ENCODE measurements at regions not wholly inside any gene's neighbourhood (a gene's known extent, or its start where the extent isn't known, plus 50 kb on each side); places are given as distances from the start of the nearest gene placed in this dataset.

DNA sequence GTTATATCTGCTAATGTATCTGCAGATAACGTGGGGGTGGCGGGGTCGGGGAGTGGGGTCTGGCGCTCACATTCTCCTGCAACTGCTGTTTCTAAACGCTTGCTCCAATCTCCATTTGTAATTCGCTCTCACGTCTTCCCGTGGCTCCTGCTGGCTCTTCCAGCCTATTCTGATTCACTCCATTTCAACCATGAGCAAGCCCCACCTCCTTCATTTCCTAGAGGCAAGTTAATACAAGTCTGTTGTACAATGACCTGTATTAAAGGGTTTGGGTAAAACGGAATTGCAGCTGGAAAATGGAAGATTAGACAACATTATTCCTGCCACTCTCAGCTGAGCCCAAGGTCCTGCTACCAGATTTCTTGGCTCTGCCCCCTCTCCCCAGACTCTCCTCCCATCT is 132.3 kb downstream of the CSNK2A3 start:
- no peaks in the 10 kb centered on the region for H3K9me3 Mint-ChIP-seq
- DNase-seq (no peak), ATAC-seq (replicated peaks in 1 of 2) (no peak)
- H3K36me3 Mint-ChIP-seq (ENCODE audit: insufficient read depth in 2 of 2): no peaks in the 10 kb centered on the region
- H3K4me1 Mint-ChIP-seq (ENCODE audit: low read depth): no peaks in the 10 kb centered on the region
- H3K27ac Mint-ChIP-seq: no peak overlapping the region
- H3K27me3 Mint-ChIP-seq (ENCODE audit: low read depth): no peaks in the 10 kb centered on the region
- no peak overlapping the region for H3K4me3 Mint-ChIP-seq

DNA sequence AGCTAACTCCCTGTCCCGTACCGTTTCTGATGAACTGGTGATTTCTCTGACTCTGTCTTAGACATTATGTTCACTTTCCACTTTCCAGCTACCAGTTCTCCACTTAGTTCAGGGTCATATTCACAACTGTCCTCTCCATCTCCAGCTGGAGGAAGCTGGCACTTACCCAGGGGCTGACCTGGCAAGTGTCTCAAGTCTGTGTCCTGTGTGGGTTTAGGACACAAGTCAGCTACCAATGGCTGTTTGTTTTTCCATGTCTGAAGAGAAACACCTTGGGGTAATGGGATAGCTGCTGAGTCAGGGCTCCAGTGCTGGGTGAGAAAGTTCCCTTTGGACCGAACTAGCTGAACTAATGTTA is 134.4 kb downstream of the CSNK2A3 start:
- DNase-seq (no peak), ATAC-seq (replicated peaks in 1 of 2) (no peak)
- Mint-ChIP-seq H3K9me3 (no peaks in the 10 kb centered on the region), H3K27me3 (ENCODE audit: low read depth) (no peaks in the 10 kb centered on the region), H3K27ac (no peak overlapping the region), H3K36me3 (ENCODE audit: insufficient read depth in 2 of 2) (no peaks in the 10 kb centered on the region), H3K4me1 (ENCODE audit: low read depth) (no peaks in the 10 kb centered on the region), H3K4me3 (no peak overlapping the region)

DNA sequence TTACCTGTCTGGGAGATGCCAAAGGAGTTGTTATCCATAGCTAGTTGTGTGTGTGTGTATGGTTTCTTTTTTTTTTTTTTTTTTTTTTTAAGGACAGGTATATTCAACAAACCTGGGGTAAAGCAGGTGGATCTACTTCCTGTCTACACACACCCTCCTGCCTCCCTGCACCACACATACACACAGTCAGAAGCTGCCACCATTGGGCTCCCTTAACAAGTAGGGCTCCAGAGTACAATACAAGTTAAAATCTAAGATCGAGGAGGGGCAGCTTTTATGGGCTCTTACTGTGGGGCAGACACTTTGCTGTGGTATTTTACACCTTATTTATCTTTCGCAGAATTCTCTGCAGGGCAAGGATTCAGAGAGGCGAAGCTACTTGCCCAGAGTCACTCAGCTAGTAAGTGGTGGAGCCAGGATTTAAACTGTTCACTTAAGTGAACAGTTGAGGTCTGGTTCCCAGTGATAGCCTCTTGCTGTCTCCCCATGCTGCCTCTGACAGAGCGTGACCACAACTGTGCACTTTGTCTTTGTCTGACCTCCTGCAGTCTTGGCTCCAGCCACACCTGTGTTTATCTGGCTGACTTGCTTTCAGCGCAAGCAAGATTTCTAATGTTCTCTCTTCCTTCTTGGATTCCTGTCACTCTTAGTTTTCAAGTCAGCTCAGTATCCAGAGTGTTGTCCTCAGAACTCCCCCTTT is 135.0 kb downstream of the CSNK2A3 start:
- DNase-seq (no peak), ATAC-seq (replicated peaks in 1 of 2) (no peak)
- Mint-ChIP-seq H3K36me3 (ENCODE audit: insufficient read depth in 2 of 2) (no peaks in the 10 kb centered on the region), H3K27me3 (ENCODE audit: low read depth) (no peaks in the 10 kb centered on the region), H3K9me3 (no peaks in the 10 kb centered on the region), H3K4me3 (no peak overlapping the region), H3K4me1 (ENCODE audit: low read depth) (no peaks in the 10 kb centered on the region), H3K27ac (no peak overlapping the region)

DNA sequence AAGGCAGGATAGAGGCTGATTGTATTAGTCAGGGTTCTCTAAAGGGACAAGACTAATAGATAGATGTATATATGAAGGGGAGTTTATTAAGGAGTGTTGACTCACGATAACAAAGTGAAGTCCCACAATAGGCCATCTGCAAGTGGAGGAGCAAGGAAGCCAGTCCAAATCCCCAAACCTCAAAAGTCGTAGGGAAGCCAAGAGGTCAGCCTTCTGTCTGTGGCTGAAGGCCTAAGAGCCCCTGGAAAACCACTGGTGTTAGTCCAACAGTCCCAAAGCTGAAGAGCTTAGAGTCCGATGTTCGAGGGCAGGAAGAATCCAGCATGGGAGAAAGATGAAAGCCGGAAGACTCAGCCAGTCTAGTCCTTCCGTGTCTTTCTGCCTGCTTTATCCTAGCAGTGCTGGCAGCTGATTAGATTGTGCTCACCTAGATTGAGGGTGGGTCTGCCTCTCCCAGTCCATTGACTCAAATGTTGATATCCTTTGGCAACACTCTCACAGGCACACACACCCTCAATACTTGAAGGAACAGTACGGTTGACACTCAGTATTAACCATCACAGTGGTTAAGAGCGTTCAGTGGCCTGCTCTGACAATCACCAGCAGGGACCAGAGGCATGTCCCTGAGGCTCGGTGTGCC is 135.6 kb downstream of the CSNK2A3 start:
- ATAC-seq (replicated peaks in 1 of 2) (no peak), DNase-seq (no peak)
- H3K36me3 Mint-ChIP-seq (ENCODE audit: insufficient read depth in 2 of 2): no peaks in the 10 kb centered on the region
- H3K27ac Mint-ChIP-seq: no peak overlapping the region
- no peaks in the 10 kb centered on the region for H3K9me3 Mint-ChIP-seq
- no peak overlapping the region for H3K4me3 Mint-ChIP-seq
- no peaks in the 10 kb centered on the region for H3K27me3 Mint-ChIP-seq (ENCODE audit: low read depth)
- no peaks in the 10 kb centered on the region for H3K4me1 Mint-ChIP-seq (ENCODE audit: low read depth)

DNA sequence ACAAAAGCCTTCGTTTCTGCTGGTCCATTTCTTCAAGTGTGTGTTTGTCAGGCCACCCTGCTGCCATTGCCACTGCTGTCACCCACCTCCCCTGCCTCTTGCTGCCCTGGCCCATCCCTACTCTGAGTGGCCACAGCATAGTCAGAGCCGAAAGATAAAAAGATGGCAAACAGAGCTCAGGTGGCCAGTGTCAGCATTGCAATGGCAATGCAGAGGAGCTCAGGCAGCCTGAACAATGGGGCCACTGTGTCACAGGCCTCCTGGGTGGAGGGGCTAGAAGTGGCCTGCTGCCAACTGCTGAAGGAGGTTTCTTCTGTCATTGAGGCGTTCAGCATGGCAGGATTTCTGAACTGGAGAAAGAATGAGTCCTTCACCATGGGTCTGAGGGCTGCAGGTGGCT is 137.1 kb downstream of the CSNK2A3 start:
- Mint-ChIP-seq H3K27ac (no peak overlapping the region), H3K4me1 (ENCODE audit: low read depth) (no peaks in the 10 kb centered on the region), H3K36me3 (ENCODE audit: insufficient read depth in 2 of 2) (no peaks in the 10 kb centered on the region), H3K4me3 (no peak overlapping the region), H3K9me3 (no peaks in the 10 kb centered on the region), H3K27me3 (ENCODE audit: low read depth) (no peaks in the 10 kb centered on the region)
- ATAC-seq (replicated peaks in 1 of 2) (no peak), DNase-seq (no peak)

DNA sequence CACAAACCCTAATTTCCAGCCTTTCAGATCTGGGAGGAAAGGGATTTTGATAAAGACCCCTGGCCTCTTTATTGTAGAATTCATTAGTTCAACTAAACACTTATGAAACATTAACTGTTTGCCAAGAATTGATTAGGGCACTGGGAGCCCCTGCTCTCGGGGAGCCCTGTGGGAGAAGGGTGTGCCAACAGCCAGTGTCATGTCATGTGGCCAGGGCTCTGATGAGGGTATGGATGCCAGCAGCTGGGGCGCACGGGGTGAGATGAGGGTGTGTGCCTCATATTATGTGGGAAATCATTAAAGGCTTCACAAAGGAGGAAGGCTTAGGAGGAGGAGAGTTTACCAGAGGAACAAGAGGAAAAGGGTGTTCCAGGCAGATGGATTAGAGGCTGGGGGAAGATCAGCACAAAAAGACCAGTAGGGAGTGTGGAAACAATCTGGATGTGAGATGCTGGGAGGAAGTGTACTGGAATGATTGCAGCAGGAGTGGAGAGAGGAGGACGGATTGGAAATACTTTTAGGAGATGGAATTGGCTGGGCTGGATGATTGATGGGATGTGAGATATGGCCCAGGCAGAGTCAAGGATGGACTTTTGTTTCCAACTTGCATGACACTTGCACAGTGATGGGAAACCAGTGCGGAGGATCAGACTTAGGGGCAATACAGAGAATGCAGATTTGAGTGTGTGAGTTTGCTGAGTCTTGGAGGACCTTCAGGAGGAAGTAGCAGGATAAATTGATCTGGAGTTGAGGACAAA is 137.8 kb downstream of the CSNK2A3 start:
- ATAC-seq (replicated peaks in 1 of 2) (no peak), DNase-seq (no peak)
- Mint-ChIP-seq H3K27me3 (ENCODE audit: low read depth) (no peaks in the 10 kb centered on the region), H3K4me3 (no peak overlapping the region), H3K9me3 (no peaks in the 10 kb centered on the region), H3K4me1 (ENCODE audit: low read depth) (no peaks in the 10 kb centered on the region), H3K36me3 (ENCODE audit: insufficient read depth in 2 of 2) (no peaks in the 10 kb centered on the region), H3K27ac (no peak overlapping the region)

DNA sequence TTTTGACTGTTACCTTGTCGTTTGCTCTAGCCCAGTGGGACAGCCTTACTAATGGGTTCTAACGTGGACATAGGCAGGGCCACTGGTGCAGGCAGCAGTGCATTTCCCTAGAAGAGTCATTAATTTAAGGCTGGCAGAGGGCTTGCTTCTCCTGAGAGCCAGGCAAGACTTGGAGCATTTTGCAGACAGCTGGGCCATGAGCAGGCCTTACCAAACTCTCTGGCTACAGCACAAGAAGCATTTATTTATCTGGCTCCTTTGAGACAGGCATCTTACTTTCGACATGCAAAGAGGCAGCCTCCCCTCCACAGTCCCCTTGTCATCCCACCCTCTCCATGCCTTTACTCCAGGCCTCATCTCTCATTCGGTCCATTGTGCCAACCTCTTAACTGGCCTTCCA is 139.9 kb downstream of the CSNK2A3 start:
- no peaks in the 10 kb centered on the region for H3K36me3 Mint-ChIP-seq (ENCODE audit: insufficient read depth in 2 of 2)
- ATAC-seq (replicated peaks in 1 of 2) (no peak), DNase-seq (no peak)
- H3K27ac Mint-ChIP-seq: no peak overlapping the region
- no peak overlapping the region for H3K4me3 Mint-ChIP-seq
- no peaks in the 10 kb centered on the region for H3K9me3 Mint-ChIP-seq
- H3K4me1 Mint-ChIP-seq (ENCODE audit: low read depth): no peaks in the 10 kb centered on the region
- no peaks in the 10 kb centered on the region for H3K27me3 Mint-ChIP-seq (ENCODE audit: low read depth)

DNA sequence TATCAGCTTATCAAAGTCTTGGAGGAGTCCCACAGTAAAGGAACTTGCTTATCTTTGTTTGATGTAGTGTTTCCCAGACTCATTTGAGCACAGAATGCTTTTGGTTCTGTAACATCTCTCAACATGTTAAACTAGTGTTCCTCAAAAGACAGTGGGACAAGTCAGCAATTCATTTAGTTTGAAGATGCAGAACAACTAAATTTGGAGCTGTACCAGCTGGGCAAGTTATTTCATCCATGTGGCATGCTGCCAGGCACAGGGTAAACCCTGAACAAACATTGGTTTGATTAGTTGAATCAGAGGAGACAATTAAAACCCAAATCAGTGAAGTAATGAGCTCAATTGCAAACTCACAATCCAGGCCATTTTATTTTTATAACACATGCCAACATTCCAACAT is 141.2 kb downstream of the CSNK2A3 start:
- ATAC-seq (replicated peaks in 1 of 2) (no peak), DNase-seq (no peak)
- Mint-ChIP-seq H3K36me3 (ENCODE audit: insufficient read depth in 2 of 2) (no peaks in the 10 kb centered on the region), H3K27me3 (ENCODE audit: low read depth) (no peaks in the 10 kb centered on the region), H3K27ac (no peak overlapping the region), H3K9me3 (no peaks in the 10 kb centered on the region), H3K4me1 (ENCODE audit: low read depth) (no peaks in the 10 kb centered on the region), H3K4me3 (no peak overlapping the region)

DNA sequence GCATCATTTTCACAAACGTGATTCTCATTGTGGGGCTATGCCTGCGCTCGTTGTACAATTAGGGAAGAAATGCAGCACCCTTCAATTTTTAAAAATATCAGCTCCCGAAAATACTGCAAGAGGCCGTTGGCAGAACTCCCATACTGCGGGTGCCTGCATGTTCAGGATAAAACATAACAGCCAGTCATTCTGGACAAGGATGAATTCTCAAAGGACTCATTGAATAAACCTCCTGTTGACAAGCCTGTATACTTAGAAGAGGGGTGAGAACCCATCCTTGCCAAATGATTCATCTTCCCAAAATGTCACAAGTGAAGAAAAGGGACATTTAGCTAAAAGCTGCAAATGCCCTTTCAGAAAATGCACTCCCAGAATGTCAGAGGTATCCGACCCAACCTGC is 141.9 kb downstream of the CSNK2A3 start:
- ATAC-seq (replicated peaks in 1 of 2) (no peak), DNase-seq (no peak)
- no peaks in the 10 kb centered on the region for H3K36me3 Mint-ChIP-seq (ENCODE audit: insufficient read depth in 2 of 2)
- H3K4me3 Mint-ChIP-seq: no peak overlapping the region
- H3K27me3 Mint-ChIP-seq (ENCODE audit: low read depth): peaks cover 6% of the 10 kb centered on the region
- no peak overlapping the region for H3K27ac Mint-ChIP-seq
- H3K9me3 Mint-ChIP-seq: no peaks in the 10 kb centered on the region
- no peaks in the 10 kb centered on the region for H3K4me1 Mint-ChIP-seq (ENCODE audit: low read depth)

DNA sequence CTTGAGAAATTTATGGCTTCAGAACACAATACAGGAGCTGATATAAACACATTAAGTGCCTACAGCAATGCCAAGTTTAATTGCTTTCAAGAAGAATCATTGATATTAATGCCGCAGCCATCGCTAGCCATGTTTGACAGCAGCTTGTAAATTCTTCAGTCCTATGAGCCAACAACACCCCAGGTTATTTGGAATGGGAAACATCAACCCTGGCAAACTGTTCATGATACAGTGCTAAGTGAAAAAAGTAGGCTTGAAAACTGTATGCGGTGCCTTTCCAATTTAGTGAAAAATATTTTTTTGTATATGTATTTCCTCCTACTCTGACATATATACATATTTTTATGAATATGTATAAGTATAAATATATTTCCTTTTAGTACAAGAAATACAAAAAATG is 142.6 kb downstream of the CSNK2A3 start:
- Mint-ChIP-seq H3K4me1 (ENCODE audit: low read depth) (no peaks in the 10 kb centered on the region), H3K27ac (no peak overlapping the region), H3K27me3 (ENCODE audit: low read depth) (peaks cover 7% of the 10 kb centered on the region), H3K4me3 (no peak overlapping the region), H3K36me3 (ENCODE audit: insufficient read depth in 2 of 2) (no peaks in the 10 kb centered on the region), H3K9me3 (no peaks in the 10 kb centered on the region)
- no peak for ATAC-seq (replicated peaks in 1 of 2)
- no peak for DNase-seq

DNA sequence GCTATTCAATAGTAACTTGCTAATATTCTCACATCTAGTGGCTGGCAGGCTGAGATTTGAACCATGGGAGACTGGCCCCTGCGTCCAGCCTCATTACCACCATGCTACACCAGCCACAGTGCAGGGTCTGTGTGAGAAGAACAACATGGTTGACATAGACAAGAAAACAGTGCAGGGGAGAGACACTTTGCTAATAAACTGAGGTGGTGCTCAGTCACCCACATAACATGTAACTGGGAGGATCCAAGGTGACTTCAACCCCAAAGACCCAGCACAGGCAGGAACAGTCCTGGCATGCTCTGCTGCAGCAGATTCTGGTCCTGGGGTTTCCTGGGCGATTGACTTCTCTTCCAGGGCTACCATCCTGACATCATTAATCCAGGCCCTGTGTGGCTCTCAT is 143.1 kb downstream of the CSNK2A3 start:
- Mint-ChIP-seq H3K36me3 (ENCODE audit: insufficient read depth in 2 of 2) (no peaks in the 10 kb centered on the region), H3K27ac (no peak overlapping the region), H3K4me1 (ENCODE audit: low read depth) (no peaks in the 10 kb centered on the region), H3K27me3 (ENCODE audit: low read depth) (peaks cover 8% of the 10 kb centered on the region), H3K4me3 (no peak overlapping the region), H3K9me3 (no peaks in the 10 kb centered on the region)
- DNase-seq: no peak
- ATAC-seq (replicated peaks in 1 of 2): no peak

DNA sequence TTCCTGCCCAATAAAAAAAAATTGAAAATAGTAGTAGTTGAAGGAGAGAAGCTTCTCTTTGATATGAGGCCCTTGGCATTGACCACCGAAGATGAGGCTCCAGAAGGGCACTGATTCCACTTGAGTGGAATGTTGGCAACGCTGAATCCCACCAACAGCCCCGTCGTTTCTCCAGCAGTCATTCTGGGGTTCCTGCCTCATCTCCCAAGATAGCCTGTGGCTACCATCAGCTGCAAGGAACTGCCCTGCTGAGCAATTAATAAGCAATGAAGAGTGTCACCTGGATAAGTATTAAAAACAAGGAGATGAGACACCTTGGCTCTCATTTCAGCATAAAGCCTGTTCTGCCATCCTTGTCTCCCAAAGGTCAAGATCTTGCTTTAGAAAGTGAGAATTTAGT is 144.1 kb downstream of the CSNK2A3 start:
- no peak overlapping the region for H3K27ac Mint-ChIP-seq
- H3K27me3 Mint-ChIP-seq (ENCODE audit: low read depth): peaks cover 17% of the 10 kb centered on the region
- peaks cover 0 to 2% of the 10 kb centered on the region in 2 donors for H3K9me3 Mint-ChIP-seq
- DNase-seq (no peak), ATAC-seq (replicated peaks in 1 of 2) (no peak)
- H3K4me3 Mint-ChIP-seq: no peak overlapping the region
- no peaks in the 10 kb centered on the region for H3K4me1 Mint-ChIP-seq (ENCODE audit: low read depth)
- H3K36me3 Mint-ChIP-seq (ENCODE audit: insufficient read depth in 2 of 2): no peaks in the 10 kb centered on the region

DNA sequence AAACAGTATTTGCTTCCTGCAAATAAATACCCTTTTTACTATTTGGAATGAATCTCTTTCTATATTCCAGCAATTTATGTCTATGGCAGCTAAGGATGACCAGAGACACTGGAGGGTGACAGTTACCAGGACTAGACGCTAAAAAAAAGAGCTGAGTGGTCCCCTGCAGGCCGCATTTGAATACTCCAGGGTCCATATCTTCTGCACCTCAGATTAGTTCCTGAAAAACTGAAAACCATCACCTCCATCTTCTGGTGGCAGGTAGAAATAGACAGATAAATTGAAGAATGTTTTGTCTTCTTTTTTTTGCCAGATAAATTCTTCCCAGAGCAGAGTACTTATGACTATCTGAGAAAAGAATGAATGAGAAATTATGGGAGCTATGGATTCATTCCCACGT is 145.6 kb downstream of the CSNK2A3 start:
- H3K27me3 Mint-ChIP-seq (ENCODE audit: low read depth): peaks cover 28% of the 10 kb centered on the region
- no peak overlapping the region for H3K27ac Mint-ChIP-seq
- no peaks in the 10 kb centered on the region for H3K4me1 Mint-ChIP-seq (ENCODE audit: low read depth)
- ATAC-seq (replicated peaks in 1 of 2): no peak
- H3K36me3 Mint-ChIP-seq (ENCODE audit: insufficient read depth in 2 of 2): peaks cover 2 to 4% of the 10 kb centered on the region in 2 donors
- peaks cover 6 to 7% of the 10 kb centered on the region in 2 donors for H3K9me3 Mint-ChIP-seq
- no peak overlapping the region for H3K4me3 Mint-ChIP-seq
- DNase-seq: no peak

Data from activated T-cell treated with anti-CD3 and anti-CD28 coated beads, Interleukin-2, amount 50 U/mL, for 72 hours (primary cell).